Endothelial cell of umbilical vein (primary cell): ENCODE measurements at regions not wholly inside any gene's neighbourhood (a gene's known extent, or its start where the extent isn't known, plus 50 kb on each side); places are given as distances from the start of the nearest gene placed in this dataset.
A peak's percentile ranks its signal among the peaks of the same experiment; 100 is the strongest.

ENCODE experiments used
- BruUV-seq: library from RNA; stranded (reverse); fragments of 400-500 nt; replicated peaks from 2 replicates; lab custom pipeline; 2021; lab: Mats Ljungman, UMichigan
- CTCF ChIA-PET: fragments of 300-600, 350-600 bp; sonication (Branson Sonifier 250); formaldehyde crosslinking; loops from one replicate; lab custom pipeline; 2021; ENCODE audit warnings: antibody characterized with exemption, inconsistent platforms; lab: Charles Lee
- POLR2A ChIA-PET: fragments of 300-600, 350-600 bp; sonication (Branson Sonifier 250); formaldehyde crosslinking; loops from one replicate; lab custom pipeline; 2021; ENCODE audit warnings: antibody characterized with exemption, inconsistent platforms; lab: Charles Lee
- DNase-seq: peaks from one replicate; pipeline ENCODE4 v3.0.0-alpha.2; 2011; ENCODE audit warnings: low read depth, low spot score
- FAIRE-seq: peaks from 2 replicates; lab custom pipeline; 2011; peaks lifted over from hg19 to GRCh38; lab: Jason Lieb, UNC
- H2AFZ ChIP-seq: 2 replicates; pipeline ENCODE4 v1.6.0; 2012; ENCODE audit warnings: low read depth, low read length, control low read depth, inconsistent platforms
- H3K27ac ChIP-seq: 2 replicates; pipeline ENCODE4 v1.5.1; 2011; ENCODE audit warnings: low read depth, mild to moderate bottlenecking, control low read depth, low read length, moderate library complexity; ENCODE audit not compliant: insufficient read depth
- H3K27me3 ChIP-seq, 2 experiments: 2 replicates each; pipeline versions ENCODE4 v1.6.0 to v1.6.1; 2011; ENCODE audit warnings: low read length in 2 of 2, mixed read lengths in 1 of 2; ENCODE audit not compliant: control insufficient read depth in 2 of 2, insufficient read depth in 2 of 2
- H3K36me3 ChIP-seq, 2 experiments: 2 replicates in 1 of 2; 3 replicates in 1 of 2; pipeline ENCODE4 v1.5.1; 2011; ENCODE audit warnings: low read length in 2 of 2, mild to moderate bottlenecking in 1 of 2, moderate library complexity in 1 of 2; ENCODE audit not compliant: control insufficient read depth in 2 of 2, insufficient read depth in 2 of 2; ENCODE audit errors: extremely low read depth in 1 of 2
- H3K4me1 ChIP-seq: 3 replicates; pipeline ENCODE4 v1.5.1; 2011; ENCODE audit warnings: mild to moderate bottlenecking, low read length; ENCODE audit not compliant: control insufficient read depth, insufficient read depth; ENCODE audit errors: extremely low read depth
- H3K4me2 ChIP-seq: 2 replicates; pipeline ENCODE4 v1.6.1; 2011; ENCODE audit warnings: low read length, control low read depth, mixed read lengths; ENCODE audit not compliant: insufficient read depth
- H3K4me3 ChIP-seq, 3 experiments: fragments of 200-600 bp in 1 of 3; sonication (generic), shearing (Covaris generic) in 1 of 3; replicated peaks in 1 of 3; 2 replicates each; pipeline ENCODE4 v1.5.1; 2011 to 2016; ENCODE audit warnings: control low read depth in 3 of 3, low read length in 3 of 3, mild to moderate bottlenecking in 2 of 3, inconsistent platforms in 1 of 3, low read depth in 1 of 3, moderate library complexity in 1 of 3; ENCODE audit not compliant: insufficient read depth in 1 of 3
- H3K79me2 ChIP-seq: 2 replicates; pipeline ENCODE4 v1.6.0; 2012; ENCODE audit warnings: low read length, inconsistent platforms; ENCODE audit not compliant: control insufficient read depth, insufficient read depth
- H3K9ac ChIP-seq: replicated peaks from 2 replicates; pipeline ENCODE3; 2011; ENCODE audit warnings: low read length, control low read depth; ENCODE audit not compliant: insufficient read depth; ENCODE audit errors: extremely low read depth
- H3K9me1 ChIP-seq: replicated peaks from 3 replicates; pipeline ENCODE4 v1.6.0; 2011; ENCODE audit warnings: mild to moderate bottlenecking, low read length; ENCODE audit not compliant: control insufficient read depth, insufficient read depth; ENCODE audit errors: extremely low read depth
- H3K9me3 ChIP-seq: replicated peaks from 2 replicates; pipeline ENCODE4 v1.5.1; 2012; ENCODE audit warnings: low read length, inconsistent platforms; ENCODE audit not compliant: control insufficient read depth, insufficient read depth
- H4K20me1 ChIP-seq: replicated peaks from 2 replicates; pipeline ENCODE3; 2011; ENCODE audit warnings: mild to moderate bottlenecking, low read length; ENCODE audit not compliant: control insufficient read depth, insufficient read depth; ENCODE audit errors: extremely low read depth
- CTCF ChIP-seq, 2 donors: IDR thresholded peaks; 1 replicate in 1 of 2; 2 replicates in 1 of 2; pipeline ENCODE4 v1.5.1; 2011; ENCODE audit warnings: low read length in 2 of 2, mild to moderate bottlenecking in 2 of 2, moderate library complexity in 2 of 2, control low read depth in 1 of 2, inconsistent platforms in 1 of 2, low read depth in 1 of 2; ENCODE audit not compliant: insufficient read depth in 1 of 2; ENCODE audit errors: extremely low read depth in 1 of 2
- EZH2 ChIP-seq: IDR thresholded peaks from 2 replicates; pipeline ENCODE4 v1.6.1; 2012; ENCODE audit warnings: borderline replicate concordance, low read depth, mild to moderate bottlenecking, moderate library complexity, low read length, inconsistent platforms; ENCODE audit not compliant: severe bottlenecking
- FOS ChIP-seq: IDR thresholded peaks from 2 replicates; pipeline ENCODE4 v1.6.1; 2011; ENCODE audit warnings: mild to moderate bottlenecking, low read length, moderate library complexity, borderline replicate concordance; ENCODE audit not compliant: insufficient read depth
- GATA2 ChIP-seq: IDR thresholded peaks from 2 replicates; pipeline ENCODE4 v1.7.0; 2011; ENCODE audit warnings: low read depth, mild to moderate bottlenecking, moderate library complexity, mixed read lengths, low read length; ENCODE audit not compliant: insufficient read length, insufficient read depth
- JUN ChIP-seq: IDR thresholded peaks from 2 replicates; pipeline ENCODE4 v1.6.1; 2011; ENCODE audit warnings: borderline replicate concordance, low read depth; ENCODE audit not compliant: insufficient read length, insufficient read depth
- MAX ChIP-seq: IDR thresholded peaks from 2 replicates; pipeline ENCODE4 v1.6.1; 2011; ENCODE audit not compliant: insufficient read depth, insufficient read length
- MYC ChIP-seq: IDR thresholded peaks from one replicate; pipeline ENCODE4 v1.6.1; 2011; ENCODE audit warnings: mild to moderate bottlenecking, low read depth, low read length
- POLR2A ChIP-seq: IDR thresholded peaks from 2 replicates; pipeline ENCODE4 v1.6.1; 2012; ENCODE audit warnings: low read depth, mild to moderate bottlenecking, control low read depth, low read length
- POLR2AphosphoS5 ChIP-seq: IDR thresholded peaks from 2 replicates; pipeline ENCODE4 v1.6.1; 2012; ENCODE audit warnings: low read depth, mild to moderate bottlenecking, control low read depth, low read length, moderate library complexity; ENCODE audit not compliant: insufficient read depth
- dilution Hi-C: fragments of 300-500 bp; cut with MboI; formaldehyde crosslinking; loops from one replicate; pipeline ENCODE4 v1.15.0; 2019; ENCODE audit warnings: low sequenced_read_pairs; ENCODE audit not compliant: extremely low pct_ligation_motif_present
- intact Hi-C: fragments of 100-400 bp; cut with micrococcal nuclease; formaldehyde crosslinking; loops from one replicate; pipeline ENCODE4 v1.10.0; 2022

- POLR2A ChIA-PET: no interaction called here
- peak overlapping the region; percentile 75 for H3K9ac ChIP-seq
- peak overlapping the region; percentile 32 for H3K27ac ChIP-seq
- peak overlapping the region; percentile 91 to 94 (median 93) for H3K4me3 ChIP-seq
- H3K27me3 ChIP-seq: peaks cover 3 to 5% of the 10 kb centered on the region in 2 experiments
- BruUV-seq: no TSS peak
- peaks cover 16% of the 10 kb centered on the region for H3K4me1 ChIP-seq
- no peaks in the 10 kb centered on the region for H3K36me3 ChIP-seq
- H4K20me1 ChIP-seq: no peaks in the 10 kb centered on the region
- CTCF ChIA-PET: interaction anchor here (0.9 to 3.5 kb wide), 18 partner anchors 10 to 219 kb away, joined by 3 to 35 read pairs (median 4); partner anchors contain the start of gene GPR155
- DNase-seq: peak; percentile 55
- intact Hi-C loops: loop anchor here (1.0 to 5.0 kb wide), 3 partner anchors 80 to 104 kb away; no protein-coding TSS in a partner anchor
- peak overlapping the region; percentile 96 for H3K4me2 ChIP-seq
- peak overlapping the region; percentile 94 for H2AFZ ChIP-seq
- dilution Hi-C loops: no loop called here
- FAIRE-seq: peak; percentile 33
- H3K9me1 ChIP-seq: no peaks in the 10 kb centered on the region
- TF ChIP-seq MYC: no peak
- peaks cover 22% of the 10 kb centered on the region for H3K79me2 ChIP-seq
- H3K9me3 ChIP-seq: no peaks in the 10 kb centered on the region
These were observed 81.5 kb downstream of the CHRNA1 start for GRCh38 chr2:174682578-174683391.

- FAIRE-seq (peak; percentile 48), DNase-seq (peak; percentile 55)
- peak overlapping the region; percentile 96 for H3K4me2 ChIP-seq
- POLR2A ChIA-PET: interaction anchor here (0.6 kb wide), 2 partner anchors 15 to 389 kb away, joined by 3 read pairs; no protein-coding TSS in a partner anchor
- H3K27ac ChIP-seq: peak overlapping the region; percentile 32
- no peaks in the 10 kb centered on the region for H4K20me1 ChIP-seq
- peak overlapping the region; percentile 75 for H3K9ac ChIP-seq
- intact Hi-C loops: loop anchor here (2.0 to 5.0 kb wide), 2 partner anchors 79 to 90 kb away; no protein-coding TSS in a partner anchor
- BruUV-seq: no TSS peak
- dilution Hi-C loops: no loop called here
- TF ChIP-seq POLR2AphosphoS5 (no peak), EZH2 (no peak), MYC (no peak), GATA2 (no peak), POLR2A (no peak), FOS (no peak), CTCF (IDR thresholded peaks at IDR 0.05; ENCODE audit: extremely low read depth in 1 of 2, insufficient read depth in 1 of 2, low read depth in 1 of 2, low read length in 2 of 2) (no peak), JUN (no peak), MAX (no peak)
- no peaks in the 10 kb centered on the region for H3K36me3 ChIP-seq
- H3K9me3 ChIP-seq: no peaks in the 10 kb centered on the region
- H3K4me1 ChIP-seq: peaks cover 16% of the 10 kb centered on the region
- peaks cover 3 to 5% of the 10 kb centered on the region in 2 experiments for H3K27me3 ChIP-seq
- peak overlapping the region; percentile 91 to 94 (median 93) for H3K4me3 ChIP-seq
- no peaks in the 10 kb centered on the region for H3K9me1 ChIP-seq
- H3K79me2 ChIP-seq: peaks cover 22% of the 10 kb centered on the region
- peak overlapping the region; percentile 94 for H2AFZ ChIP-seq
- CTCF ChIA-PET: interaction anchor here (0.9 to 3.5 kb wide), 13 partner anchors 9 to 219 kb away, joined by 3 to 35 read pairs (median 5); no protein-coding TSS in a partner anchor
These were observed 82.2 kb downstream of the CHRNA1 start for GRCh38 chr2:174682007-174682577.
